GM04503 (cell line): ENCODE measurements at regions not wholly inside any gene's neighbourhood (a gene's known extent, or its start where the extent isn't known, plus 50 kb on each side); places are given as distances from the start of the nearest gene placed in this dataset.

Source experiments
- DNase-seq: peaks from one replicate; pipeline ENCODE4 v3.0.0-alpha.2; 2012; ENCODE audit warnings: low read depth

DNA sequence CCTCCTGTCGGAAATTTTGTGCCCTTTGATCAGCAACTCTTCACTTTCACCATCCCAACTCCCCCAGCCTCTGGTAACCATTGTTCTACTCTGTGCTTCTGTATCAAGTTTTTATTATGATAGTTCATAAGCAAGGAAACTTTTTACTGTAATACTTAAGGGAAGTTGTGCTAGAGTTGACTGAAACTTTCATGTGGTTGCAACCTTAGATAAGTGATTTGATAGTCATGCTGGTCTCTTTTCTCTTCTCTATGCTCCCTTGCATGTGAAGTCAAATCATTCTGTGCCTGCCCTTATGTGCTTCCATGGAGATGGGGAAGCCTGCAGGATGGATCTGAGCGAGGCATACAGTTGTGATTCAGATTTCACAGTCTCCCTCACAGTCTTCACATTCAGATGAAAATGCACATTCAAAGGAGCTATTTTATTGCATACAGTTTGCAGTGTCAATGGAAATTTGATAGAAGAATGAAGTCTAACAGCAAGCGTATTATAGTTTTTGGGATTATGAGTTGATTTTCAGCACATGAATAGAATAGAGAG, 1428.3 kb upstream of the TENM3 start:
- no peak for DNase-seq

DNA sequence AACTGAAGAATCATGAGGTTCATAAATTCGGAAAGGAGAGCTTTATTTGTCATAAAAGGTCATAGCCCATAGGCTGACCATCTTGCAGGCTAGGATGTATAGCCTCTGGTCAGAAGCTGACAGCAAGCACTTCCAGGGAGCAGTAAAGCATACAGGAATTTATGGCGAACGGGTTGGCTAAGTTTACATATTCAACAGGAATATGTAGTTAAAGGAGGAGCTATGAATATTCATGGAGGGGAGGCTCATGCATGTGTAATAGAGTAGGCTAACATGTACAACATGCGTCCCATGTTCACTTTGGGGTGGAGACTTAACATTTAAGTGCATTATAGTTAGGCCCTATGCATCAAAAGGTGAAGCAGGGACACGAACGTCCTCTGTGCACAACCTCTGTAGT, 1425.7 kb upstream of the TENM3 start:
- DNase-seq, result no peak

DNA sequence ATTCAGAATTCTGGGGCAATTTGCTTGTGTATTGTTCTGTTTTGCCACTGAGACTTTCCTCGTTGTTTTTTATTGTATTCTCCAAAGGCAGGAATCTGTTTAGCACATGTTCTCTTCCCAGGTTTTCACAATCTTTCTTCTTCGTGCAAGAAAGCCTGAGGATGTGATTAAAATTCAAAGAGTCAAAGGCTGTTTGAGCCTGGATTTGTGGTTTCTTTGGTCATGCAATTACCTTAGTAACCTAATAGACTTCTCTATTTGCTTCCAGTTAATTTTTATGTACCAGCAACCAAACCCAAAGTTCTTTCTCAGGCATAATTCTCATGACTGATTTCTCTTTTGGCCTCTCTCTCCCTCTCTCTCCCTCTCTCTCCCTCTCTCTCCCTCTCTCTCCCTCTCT, 1420.1 kb upstream of the TENM3 start:
- DNase-seq, result no peak

DNA sequence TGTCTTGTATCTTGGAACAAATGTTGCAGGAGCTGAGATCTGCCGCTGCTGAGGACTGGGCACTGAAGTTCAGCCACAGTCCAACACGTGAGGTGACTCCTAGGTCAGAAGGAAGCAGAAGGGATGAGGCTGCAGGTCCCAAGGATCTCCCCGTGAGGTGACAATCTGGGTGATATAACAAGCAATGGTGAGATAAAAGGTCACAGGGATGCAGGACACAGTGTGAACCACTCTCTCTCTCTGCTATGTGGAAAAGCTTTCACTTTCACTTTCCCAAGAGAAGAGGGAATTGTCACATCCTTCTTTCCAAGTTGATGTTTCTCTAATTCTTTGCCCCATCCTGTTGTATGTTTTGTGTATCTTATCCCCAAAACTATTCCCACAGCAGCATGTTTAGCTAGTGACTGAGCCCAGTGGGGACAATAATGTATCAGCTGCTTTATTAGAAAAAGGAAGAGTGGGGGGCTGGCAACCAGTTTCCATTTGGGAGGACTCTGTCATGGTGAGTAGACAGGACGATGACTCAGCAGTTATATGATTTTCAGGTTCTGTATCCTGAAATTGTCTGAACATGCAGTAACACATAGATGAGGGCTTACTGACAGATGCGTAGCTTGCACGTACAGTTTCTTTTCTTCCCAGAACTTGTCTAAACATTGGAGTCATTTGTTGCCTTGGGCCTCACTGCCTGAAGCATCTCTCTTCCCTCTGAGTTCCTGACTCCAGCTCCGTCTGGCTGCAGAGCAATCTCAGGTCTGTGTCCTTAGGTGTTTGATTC, 1415.8 kb upstream of the TENM3 start:
- no peak for DNase-seq

DNA sequence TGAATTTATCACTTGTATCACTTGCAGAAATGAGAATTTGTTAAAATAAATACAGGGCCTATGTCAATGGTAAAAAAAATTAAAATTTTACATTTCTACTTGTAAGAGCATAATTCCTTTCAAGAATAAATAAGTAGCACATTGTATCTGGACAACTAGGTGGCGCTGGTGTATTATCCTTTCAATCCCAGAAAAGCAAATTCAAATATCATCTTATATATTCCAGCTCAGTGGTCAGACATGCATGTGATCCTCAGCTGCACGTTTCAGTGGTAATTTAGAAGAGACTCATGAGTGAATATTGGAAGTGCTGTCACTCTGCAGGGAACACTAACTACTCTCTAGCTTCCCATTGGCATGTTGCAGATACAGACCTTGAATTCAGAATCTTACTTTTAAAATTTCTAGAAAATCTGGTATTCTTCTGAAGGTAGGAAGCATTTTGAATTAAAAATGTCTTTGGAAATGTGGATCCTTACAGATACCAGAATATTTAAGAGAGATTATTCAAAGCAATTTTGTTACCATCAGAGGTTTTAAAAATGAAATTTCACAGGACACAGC, 1414.7 kb upstream of the TENM3 start:
- DNase-seq, result no peak

DNA sequence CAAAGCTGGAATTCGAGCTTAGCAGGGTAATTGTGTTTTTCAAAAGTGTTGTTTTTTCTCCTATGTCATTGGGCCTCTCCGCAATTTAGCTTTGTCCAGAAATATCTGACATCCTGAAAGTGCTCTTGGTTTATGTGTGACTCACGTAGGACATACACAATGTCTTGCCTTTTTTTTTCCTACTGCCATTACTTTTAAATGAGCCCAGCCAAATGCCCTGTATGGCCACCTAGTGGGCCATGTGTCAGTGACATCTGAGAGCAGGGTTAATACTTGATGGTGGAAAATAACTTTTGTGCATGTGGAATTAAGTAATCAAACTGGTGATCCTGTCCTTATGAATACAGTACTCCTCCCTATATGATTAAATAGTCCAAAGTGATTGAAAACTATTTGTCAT, 1411.1 kb upstream of the TENM3 start:
- DNase-seq, result no peak

DNA sequence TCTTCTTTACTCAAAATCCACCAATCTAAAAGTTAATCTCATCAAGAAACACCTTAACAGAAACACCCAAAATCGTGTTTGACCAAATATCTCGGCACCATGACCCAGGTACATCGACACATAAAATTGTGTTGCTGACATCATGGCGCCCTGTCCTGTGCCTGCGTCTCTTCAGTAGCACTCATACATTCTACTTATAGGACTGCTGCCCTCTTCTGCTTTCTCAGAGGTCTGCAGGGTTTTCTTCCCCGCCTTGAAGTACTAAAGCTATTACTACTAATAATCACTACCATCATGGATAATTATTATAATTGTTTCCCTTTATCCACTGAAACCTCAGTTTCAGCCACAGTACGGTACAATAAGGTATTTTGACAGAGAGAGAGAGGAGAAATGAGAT, 1403.1 kb upstream of the TENM3 start:
- DNase-seq, result no peak

DNA sequence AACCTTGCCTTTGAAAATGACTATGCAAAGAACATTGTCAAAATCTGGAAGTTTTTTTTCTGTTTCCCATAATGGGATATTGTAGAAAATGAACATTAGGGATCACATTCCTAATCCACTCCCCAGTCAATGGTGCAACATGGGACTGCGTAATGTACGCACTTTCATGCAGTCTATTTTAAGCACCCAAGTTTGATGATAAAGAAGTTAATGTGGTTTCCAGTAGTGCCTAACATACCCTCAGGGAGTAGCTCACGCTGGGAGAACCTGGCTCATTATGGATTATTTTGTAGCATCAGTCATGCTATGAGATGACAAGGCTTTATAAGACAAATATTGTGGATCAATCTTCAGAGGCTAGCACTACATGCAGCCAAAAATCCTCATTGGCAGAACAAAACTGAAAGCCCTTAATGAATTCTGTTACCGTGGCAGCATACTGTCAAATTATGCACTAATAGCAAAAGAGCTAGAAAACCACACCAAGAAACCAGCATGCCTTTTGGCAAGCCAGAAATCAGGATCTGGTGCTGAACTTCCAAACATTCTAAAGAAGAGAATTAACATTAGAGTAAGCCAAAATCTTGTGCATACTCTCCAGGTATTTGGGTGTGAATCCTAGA, 1392.8 kb upstream of the TENM3 start:
- DNase-seq, result no peak

DNA sequence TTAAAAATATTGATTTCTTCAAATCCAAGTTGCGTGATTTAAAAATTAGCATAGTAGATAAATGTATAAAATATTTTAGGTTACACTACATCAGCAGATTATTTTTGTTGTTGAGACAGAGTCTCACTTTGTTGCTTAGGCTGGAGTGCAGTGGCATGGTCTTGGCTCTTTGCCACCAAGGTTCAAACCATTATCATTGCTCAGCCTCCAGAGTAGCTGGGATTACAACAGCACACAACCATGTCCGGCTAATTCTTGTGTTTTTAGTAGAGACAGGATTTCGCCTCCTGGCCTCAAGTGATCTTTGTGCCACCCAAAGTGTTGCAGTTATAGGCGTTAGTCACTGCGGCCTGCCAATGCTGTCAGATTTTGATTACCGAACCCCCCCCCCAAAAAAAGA, 1390.5 kb upstream of the TENM3 start:
- no peak for DNase-seq

DNA sequence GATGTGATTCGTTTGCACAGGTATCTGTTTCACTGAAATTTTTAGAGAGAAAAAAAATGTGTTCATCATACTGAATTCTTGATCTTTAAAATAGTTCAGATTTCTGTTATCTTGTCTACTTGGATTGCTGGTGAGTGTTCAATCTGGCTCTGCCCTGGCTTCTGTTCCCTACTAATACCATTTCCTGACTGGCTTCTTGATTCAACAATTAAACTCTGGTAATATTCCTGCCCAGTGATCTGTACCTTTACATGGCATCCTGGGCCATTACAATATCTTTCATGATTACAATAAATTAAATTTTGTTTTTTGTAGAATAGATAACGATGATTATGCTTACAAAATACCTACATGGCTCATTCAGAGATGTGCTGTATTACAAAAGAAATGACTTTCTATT, 1388.0 kb upstream of the TENM3 start:
- no peak for DNase-seq

DNA sequence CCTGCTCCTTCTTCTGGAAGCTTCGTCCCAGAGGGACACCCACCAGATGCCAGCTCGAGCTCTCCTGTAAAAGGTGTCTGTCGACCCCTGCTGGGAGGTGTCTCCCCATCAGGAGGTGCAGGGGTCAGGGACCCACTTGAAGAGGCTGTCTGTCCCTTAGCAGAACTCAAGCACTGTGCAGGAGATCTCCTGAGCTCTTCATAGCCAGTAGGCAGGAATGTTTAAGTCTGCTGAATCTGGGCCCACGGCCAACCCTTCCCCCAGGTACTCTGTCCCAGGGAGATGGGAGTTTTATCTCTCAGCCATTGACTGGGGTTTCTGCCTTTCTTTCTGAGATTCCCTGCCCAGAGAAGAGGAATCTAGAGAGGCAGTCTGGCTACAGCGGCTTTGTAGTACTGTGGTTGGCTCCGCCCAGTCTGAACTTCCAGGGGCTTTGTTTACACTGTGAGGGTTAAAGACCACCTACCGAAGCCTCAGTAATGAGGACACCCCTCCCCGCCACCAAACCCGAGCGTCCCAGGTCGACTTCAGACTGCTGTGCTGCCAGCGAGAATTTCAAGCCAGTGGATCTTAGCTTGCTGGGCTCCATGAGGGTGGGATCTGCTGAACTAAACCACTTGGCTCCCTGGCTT, 1383.0 kb upstream of the TENM3 start:
- DNase-seq, result no peak

DNA sequence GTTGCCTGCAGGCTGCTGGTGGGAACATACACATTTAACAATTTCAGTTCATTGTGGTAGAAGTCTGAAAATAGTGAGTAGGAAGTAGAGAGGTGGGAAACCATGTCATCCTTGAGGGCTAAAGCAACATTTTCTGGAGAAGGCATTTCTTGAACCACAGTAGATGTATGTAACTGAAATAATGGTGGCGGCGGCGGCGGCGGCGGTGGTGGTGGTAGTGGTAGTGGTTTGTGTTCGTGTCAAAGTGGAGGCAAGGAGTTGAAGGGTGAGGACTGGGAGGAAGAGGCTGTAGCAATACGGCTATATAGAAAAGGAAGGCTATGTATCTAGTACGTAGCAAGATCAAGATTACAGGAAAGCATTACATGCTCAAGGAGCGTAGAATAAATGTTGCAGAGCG, 1381.6 kb upstream of the TENM3 start:
- DNase-seq, result no peak

DNA sequence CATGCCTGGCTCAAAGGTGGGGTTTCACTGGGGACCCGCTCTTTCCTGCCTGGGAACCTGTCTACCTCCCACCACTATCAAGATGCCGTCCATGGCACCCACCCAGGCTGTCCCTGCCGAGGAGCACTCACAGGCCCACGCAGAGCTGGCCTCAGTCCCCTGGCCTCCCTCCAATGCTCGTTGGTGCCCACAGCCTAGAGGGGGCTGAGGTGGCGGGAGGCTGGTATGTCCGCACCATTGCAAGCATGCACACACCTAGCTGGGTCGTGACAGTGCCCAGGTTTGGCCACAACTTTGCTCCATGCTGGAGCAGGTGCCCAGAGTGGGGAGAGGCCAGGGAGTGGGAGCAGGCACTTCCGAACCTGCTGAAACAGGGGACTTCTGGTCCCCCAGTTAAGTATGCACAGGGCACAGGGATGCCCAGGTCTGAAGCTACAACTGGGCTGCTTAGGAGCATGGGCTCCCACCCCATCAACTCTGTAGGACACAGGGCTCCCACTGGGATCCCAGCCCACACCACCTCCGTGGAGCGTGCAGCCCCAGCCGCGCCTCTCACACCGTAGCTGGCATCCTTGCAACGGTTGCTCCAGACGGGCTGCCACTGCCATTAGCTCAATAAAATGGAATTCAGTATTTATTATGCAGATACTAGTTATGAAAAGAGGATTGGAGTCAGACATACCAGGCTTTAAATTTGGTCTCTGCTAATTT, 1376.1 kb upstream of the TENM3 start:
- no peak for DNase-seq

DNA sequence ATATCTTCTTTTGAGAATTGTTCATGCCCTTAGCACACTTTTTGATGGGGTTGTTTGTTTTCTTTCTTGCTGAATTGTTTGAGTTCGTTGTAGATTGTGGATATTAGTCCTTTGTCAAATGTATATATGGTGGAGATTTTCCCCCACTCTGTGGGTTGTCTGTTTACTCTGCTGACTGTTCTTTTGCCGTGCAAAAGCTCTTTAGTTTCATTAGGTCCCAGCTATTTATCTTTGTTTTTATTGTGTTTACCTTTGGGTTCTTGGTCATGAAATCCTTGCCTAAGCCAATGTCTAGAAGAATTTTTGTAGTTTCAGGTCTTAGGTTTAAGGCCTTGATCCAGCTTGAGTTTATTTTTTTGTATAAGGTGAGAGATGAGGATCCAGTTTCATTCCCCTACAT, 1372.6 kb upstream of the TENM3 start:
- DNase-seq, result no peak

DNA sequence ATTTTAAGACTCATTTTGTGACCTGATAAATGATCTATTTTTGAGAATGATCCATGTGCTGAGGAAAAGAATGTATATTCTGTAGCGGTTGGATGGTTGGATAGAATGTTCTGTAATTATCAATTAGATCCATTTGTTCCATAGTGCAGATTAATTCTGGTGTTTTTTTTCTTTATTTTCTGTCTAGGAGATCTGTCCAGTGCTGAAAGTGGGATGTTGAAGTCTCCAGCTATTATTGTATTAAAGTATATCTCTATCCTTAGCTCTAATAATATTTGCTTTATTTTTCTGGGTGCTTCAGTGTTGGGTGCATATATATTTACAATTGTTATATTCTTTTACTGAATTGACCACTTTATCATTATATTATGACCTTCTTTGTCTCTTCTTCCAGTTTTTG, 1344.9 kb upstream of the TENM3 start:
- no peak for DNase-seq

DNA sequence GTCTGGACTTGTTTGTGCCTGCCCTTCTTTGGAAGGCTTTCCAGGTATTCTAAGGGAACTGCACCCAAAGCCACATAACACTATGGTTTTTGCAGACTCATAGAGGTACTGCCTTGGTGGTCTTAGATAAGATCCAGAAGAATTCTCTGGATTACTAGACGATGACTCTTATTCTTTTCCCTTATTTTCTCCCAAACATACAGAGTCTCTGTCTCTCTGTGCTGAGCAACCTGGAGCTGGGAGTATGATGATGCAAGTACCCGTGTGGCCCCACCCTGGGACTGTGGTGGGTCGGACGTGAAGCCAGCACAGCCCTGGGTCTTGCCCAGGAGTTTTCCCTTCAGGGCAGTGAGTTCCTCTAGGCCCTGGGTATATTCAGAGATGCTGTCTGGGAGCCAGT, 1342.4 kb upstream of the TENM3 start:
- DNase-seq, result no peak

DNA sequence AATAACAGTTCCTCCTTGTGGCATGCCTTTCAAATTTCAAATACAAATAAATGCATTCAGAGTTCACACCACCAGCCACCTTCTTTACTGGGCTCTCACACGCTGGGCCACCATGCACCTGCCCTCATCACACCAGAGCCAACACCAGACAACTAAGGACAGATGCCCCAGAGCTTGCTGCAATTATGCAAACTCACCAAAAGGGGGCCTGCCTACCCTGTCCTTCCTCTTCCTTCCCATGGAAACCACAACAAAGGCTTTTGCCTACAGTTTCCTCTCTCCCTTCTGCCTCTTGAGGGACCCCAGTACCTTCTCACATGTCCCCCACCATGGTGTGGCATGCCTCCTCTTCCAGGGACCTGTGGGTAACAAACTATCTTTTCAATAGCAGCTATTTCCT, 1333.9 kb upstream of the TENM3 start:
- no peak for DNase-seq

DNA sequence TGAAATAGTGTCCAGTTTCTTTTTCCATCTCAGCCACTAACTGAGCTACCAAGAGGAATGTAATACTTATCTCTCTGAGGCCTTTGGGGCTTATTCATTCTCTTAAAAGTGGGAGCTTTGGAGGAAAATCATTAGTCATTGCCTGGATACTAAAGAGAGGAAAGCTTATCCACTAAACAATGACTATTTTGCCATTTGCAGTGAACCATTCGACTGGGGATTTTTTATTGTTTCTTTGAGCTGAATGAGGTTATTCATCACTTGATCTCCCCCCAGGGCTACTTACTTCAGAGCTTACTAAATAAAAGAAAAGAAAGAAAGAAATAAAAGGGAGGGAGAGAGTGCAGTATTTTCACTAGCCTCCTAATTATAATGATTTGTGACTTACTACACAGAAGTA, 1329.5 kb upstream of the TENM3 start:
- DNase-seq, result no peak

DNA sequence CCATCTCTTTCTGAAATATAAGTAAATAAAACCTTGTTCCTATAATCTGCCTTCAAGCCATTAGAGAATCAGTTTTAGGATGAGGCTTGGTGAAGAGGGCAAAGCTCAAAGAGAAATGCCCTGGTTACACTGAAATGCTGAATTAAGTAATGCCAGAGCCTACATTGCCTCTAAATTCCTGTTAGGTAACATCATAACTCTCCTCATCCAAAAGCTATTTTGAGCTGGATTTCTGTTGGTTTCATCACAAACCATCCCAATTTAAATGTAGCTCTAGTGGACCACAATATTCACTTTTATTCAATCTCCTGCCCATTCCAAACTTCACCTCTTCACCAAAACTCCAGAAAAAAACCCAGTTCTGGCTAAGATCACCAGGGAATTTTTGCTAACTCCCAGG, 1319.7 kb upstream of the TENM3 start:
- peak; percentile 13 for DNase-seq

DNA sequence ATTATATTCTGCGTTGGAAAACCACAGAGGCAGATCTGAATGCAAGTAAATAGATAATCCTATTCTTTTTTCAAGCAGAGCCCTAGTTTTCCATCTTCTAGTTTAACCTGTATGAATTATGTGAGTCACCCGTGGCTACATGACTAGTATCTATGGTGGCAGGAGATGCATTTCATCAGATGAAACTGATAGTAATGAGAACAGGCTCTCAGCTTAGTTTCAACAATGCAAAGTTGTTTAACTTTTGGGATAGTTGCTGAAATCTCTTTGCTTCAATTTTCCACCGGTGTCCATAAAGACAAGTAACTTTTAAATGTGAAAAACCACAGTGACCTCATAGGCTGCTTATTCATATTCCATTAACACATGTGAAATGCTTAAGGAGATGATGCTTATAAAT, 1317.4 kb upstream of the TENM3 start:
- DNase-seq, result no peak

DNA sequence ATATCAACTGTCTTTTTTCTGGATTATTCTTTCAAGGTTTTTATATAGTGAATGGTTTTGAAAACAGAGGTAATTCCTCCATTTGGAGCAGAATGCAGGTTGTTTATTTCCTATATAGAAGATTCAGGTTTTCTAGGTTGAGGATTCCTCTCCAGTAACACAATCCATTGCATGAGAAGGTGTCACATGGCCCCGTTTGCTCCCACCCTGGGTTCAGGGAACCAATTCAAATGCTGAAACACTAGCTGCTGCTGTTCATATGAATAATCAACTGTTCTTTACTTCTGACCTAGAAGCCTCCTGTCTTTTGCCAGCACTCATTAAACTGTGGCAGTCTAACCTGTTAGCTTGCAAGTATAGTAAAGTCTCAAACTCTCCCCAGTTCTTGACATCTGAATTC, 1316.9 kb upstream of the TENM3 start:
- DNase-seq, result no peak

DNA sequence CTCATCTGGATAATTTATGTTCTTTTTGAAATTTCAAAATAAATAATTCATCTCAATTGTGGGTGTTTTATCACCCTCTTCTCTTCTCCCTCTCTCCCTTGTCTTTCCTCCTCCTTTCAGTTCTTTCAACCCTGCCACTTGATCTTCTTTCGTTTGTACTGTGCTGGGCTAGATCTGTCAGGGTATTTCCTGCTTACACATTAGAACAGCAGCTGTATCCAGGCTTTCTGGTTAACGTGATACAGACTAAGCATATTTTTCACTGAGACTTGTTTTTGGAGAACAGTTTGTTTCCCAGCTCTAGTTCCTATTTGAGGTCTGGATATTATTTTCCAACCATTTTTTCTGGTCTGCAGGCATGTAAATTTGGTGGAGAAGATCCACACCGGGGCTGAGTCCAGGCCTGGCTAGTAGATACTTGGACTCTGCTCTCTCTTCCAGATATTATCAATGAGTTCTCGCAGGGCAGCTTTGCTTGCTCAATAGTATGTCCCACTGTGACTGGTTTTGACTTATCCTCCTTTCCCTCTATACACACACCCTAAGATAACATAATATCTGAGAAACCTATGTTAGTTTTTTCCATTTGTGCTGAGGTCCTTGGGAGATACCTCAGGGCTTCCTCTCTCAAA, 1310.7 kb upstream of the TENM3 start:
- DNase-seq, result no peak
